Right lobe of liver (tissue), 6 donors: ENCODE measurements at regions not wholly inside any gene's neighbourhood (a gene's known extent, or its start where the extent isn't known, plus 50 kb on each side); places are given as distances from the start of the nearest gene placed in this dataset.
"Not testable (repeated sequence)": the region's sequence is repeated elsewhere in the genome, so short reads cannot be mapped to it uniquely, and the experiment has no call there.

Experiments
- ATAC-seq, 4 donors: fragments of 200-7000 bp; cut with Tn5 transposase; one replicate each; pipeline ENCODE4 v1.9.1; 2020; ENCODE audit warnings: mild to moderate bottlenecking in 4 of 4, moderate library complexity in 4 of 4
- DNase-seq, 3 donors: peaks; one replicate each; pipeline ENCODE4 v3.0.0-alpha.2; 2020
- H3K27ac ChIP-seq, 3 donors: fragments of 200-600 bp; one replicate each; pipeline ENCODE4 v1.8.0; 2022
- H3K27me3 ChIP-seq, 2 donors: fragments of 200-600 bp; one replicate each; pipeline ENCODE4 v1.8.0; 2022
- H3K36me3 ChIP-seq, 4 donors: fragments of 200-600 bp; sonication (generic) in 1 of 4; one replicate each; pipeline versions ENCODE4 v1.5.1 to v1.8.0; 2017 to 2022; ENCODE audit warnings: control low read depth in 1 of 4
- H3K4me1 ChIP-seq, 4 donors: fragments of 200-600 bp; sonication (generic) in 1 of 4; one replicate each; pipeline versions ENCODE4 v1.5.1 to v1.8.0; 2017 to 2022; ENCODE audit warnings: control low read depth in 1 of 4
- H3K4me3 ChIP-seq, 3 donors: fragments of 200-600 bp; one replicate each; pipeline ENCODE4 v1.8.0; 2022
- H3K9me3 ChIP-seq, 4 donors: fragments of 200-600 bp; sonication (generic) in 1 of 4; one replicate each; pipeline versions ENCODE4 v1.5.1 to v1.8.0; 2017 to 2022; ENCODE audit warnings: control low read depth in 1 of 4
- CTCF ChIP-seq, 4 donors: fragments of 200-600 bp in 3 of 4; fragments of 450-650 bp in 1 of 4; IDR thresholded peaks; one replicate each; pipeline versions ENCODE4 v1.5.1 to v1.8.0; 2016 to 2022; ENCODE audit warnings: antibody characterized with exemption in 4 of 4, mild to moderate bottlenecking in 2 of 4
- POLR2A ChIP-seq: fragments of 450-650 bp; IDR thresholded peaks from one replicate; pipeline ENCODE4 v1.6.1; 2017; ENCODE audit warnings: antibody characterized with exemption, mild to moderate bottlenecking
- WGBS: methylation state at CpG from one replicate; pipeline ENCODE4 v1.1.6; 2018; ENCODE audit warnings: low coverage, low lambda C conversion rate; ENCODE audit not compliant: insufficient coverage; ENCODE audit errors: missing lambda C conversion rate; 5-methylcytosine and 5-hydroxymethylcytosine counted together
- intact Hi-C, 2 donors: fragments of 100-400 bp; cut with DNase I; formaldehyde crosslinking; loops; one replicate each; pipeline versions ENCODE4 v1.11.2 to v1.14.1; 2022
- donor health status: DM: no; HTN: yes; CAD: no.
- donor health status: DM: no; HTN: no; CAD: no.
- donor health status: DM: no; HTN: no; CAD: no.
- donor health status: DM: no; HTN: yes; CAD: no.
- donor health status: DM: no; HTN: yes; CAD: no.

GRCh38 chr2:109715313-109715805 is 78.7 kb upstream of the RGPD5 start:
- Histone ChIP-seq H3K27ac (no peak overlapping the region), H3K4me3 (no peak overlapping the region), H3K27me3 (no peaks in the 10 kb centered on the region), H3K9me3 (no peaks in the 10 kb centered on the region), H3K4me1 (no peaks in the 10 kb centered on the region), H3K36me3 (no peaks in the 10 kb centered on the region)
- ATAC-seq: peak; percentile 97 to 99 (median 99)
- TF ChIP-seq CTCF (IDR thresholded peaks at IDR 0.05): peak; percentile 72 to 78 (median 76)
- TF ChIP-seq POLR2A: no peak
- intact Hi-C loops: loop anchor here in 1 of 2 donors (10.0 kb wide), 1 partner anchor 111 kb away; no protein-coding TSS in a partner anchor
- DNase-seq: peak; percentile 43 to 67 (median 62)
- WGBS: 38% methylated on average over 1 of the region's 1 CpG

GRCh38 chr2:109716596-109716995 is 77.5 kb upstream of the RGPD5 start:
- H3K4me1 ChIP-seq, H3K9me3 ChIP-seq, H3K36me3 ChIP-seq, ATAC-seq, H3K27ac ChIP-seq, DNase-seq, H3K4me3 ChIP-seq, H3K27me3 ChIP-seq: not testable (repeated sequence)
- intact Hi-C loops: loop anchor here in 1 of 2 donors (10.0 kb wide), 1 partner anchor 112 kb away; no protein-coding TSS in a partner anchor
- 78% methylated on average over 3 of the region's 4 CpGs for WGBS

- no peak overlapping the region for H3K4me3 ChIP-seq
- WGBS: 89% methylated on average over 2 of the region's 2 CpGs
- no peaks in the 10 kb centered on the region for H3K36me3 ChIP-seq
- H3K27me3 ChIP-seq: no peaks in the 10 kb centered on the region
- no peak for DNase-seq
- intact Hi-C loops: loop anchor here in 1 of 2 donors (10.0 kb wide), 1 partner anchor 113 kb away; no protein-coding TSS in a partner anchor
- TF ChIP-seq CTCF (IDR thresholded peaks at IDR 0.05): no peak
- TF ChIP-seq POLR2A: no peak
- no peaks in the 10 kb centered on the region for H3K4me1 ChIP-seq
- ATAC-seq: no peak
- no peaks in the 10 kb centered on the region for H3K9me3 ChIP-seq
- H3K27ac ChIP-seq: no peak overlapping the region
These were observed 76.0 kb upstream of the RGPD5 start for GRCh38 chr2:109718139-109718538.

GRCh38 chr2:109719871-109720270 is 74.2 kb upstream of the RGPD5 start:
- WGBS: 86% methylated on average over 4 of the region's 6 CpGs
- DNase-seq (no peak), ATAC-seq (no peak)
- no peak overlapping the region for H3K4me3 ChIP-seq
- no peaks in the 10 kb centered on the region for H3K9me3 ChIP-seq
- no peaks in the 10 kb centered on the region for H3K27me3 ChIP-seq
- H3K4me1 ChIP-seq: no peaks in the 10 kb centered on the region
- intact Hi-C loops: loop anchor here (10.0 kb wide), 2 partner anchors 115 to 165 kb away; no protein-coding TSS in a partner anchor
- TF ChIP-seq POLR2A (no peak), CTCF (IDR thresholded peaks at IDR 0.05) (no peak)
- no peak overlapping the region for H3K27ac ChIP-seq
- H3K36me3 ChIP-seq: no peaks in the 10 kb centered on the region

GRCh38 chr2:109720380-109721106 is 73.6 kb upstream of the RGPD5 start:
- Histone ChIP-seq H3K36me3 (no peaks in the 10 kb centered on the region), H3K27me3 (no peaks in the 10 kb centered on the region), H3K9me3 (no peaks in the 10 kb centered on the region), H3K27ac (no peak overlapping the region), H3K4me1 (no peaks in the 10 kb centered on the region), H3K4me3 (no peak overlapping the region)
- ATAC-seq (no peak), DNase-seq (no peak)
- intact Hi-C loops: loop anchor here in 1 of 2 donors (10.0 kb wide), 1 partner anchor 166 kb away; no protein-coding TSS in a partner anchor
- WGBS: 62% methylated on average over 2 of the region's 3 CpGs
- no peak for TF ChIP-seq CTCF (IDR thresholded peaks at IDR 0.05)
- TF ChIP-seq POLR2A: no peak
